HG02642 (cell line): ENCODE measurements at regions not wholly inside any gene's neighbourhood (a gene's known extent, or its start where the extent isn't known, plus 50 kb on each side); places are given as distances from the start of the nearest gene placed in this dataset.
"Not testable (repeated sequence)": the region's sequence is repeated elsewhere in the genome, so short reads cannot be mapped to it uniquely, and the experiment has no call there.

Experiments used
- ATAC-seq: cut with Tn5 transposase; IDR thresholded peaks from one replicate; pipeline ENCODE4 v1.9.1; 2021; ENCODE audit warnings: mild to moderate bottlenecking; ENCODE audit not compliant: unreplicated experiment, poor library complexity

- no peak for ATAC-seq
These were observed 55.1 kb upstream of the STARD13 start for GRCh38 chr13:33340631-33341030.

GRCh38 chr13:33341861-33342452, 56.4 kb upstream of the STARD13 start:
- ATAC-seq: no peak

- ATAC-seq: no peak
These were observed 60.3 kb upstream of the STARD13 start for GRCh38 chr13:33345842-33346241.

- ATAC-seq: no peak
These were observed 62.3 kb upstream of the STARD13 start for GRCh38 chr13:33347861-33348260.

- ATAC-seq: no peak
These were observed 62.8 kb upstream of the STARD13 start for GRCh38 chr13:33348366-33348765.

GRCh38 chr13:33349288-33349985, 63.9 kb upstream of the STARD13 start:
- no peak for ATAC-seq

GRCh38 chr13:33349986-33350826, 64.7 kb upstream of the STARD13 start:
- ATAC-seq: no peak

GRCh38 chr13:33351319-33351718, 65.8 kb upstream of the STARD13 start:
- no peak for ATAC-seq

GRCh38 chr13:33352041-33352440, 66.5 kb upstream of the STARD13 start:
- ATAC-seq: no peak

- no peak for ATAC-seq
These were observed 67.0 kb upstream of the STARD13 start for GRCh38 chr13:33352526-33352925.

- no peak for ATAC-seq
These were observed 67.7 kb upstream of the STARD13 start for GRCh38 chr13:33353210-33353609.

- no peak for ATAC-seq
These were observed 68.1 kb upstream of the STARD13 start for GRCh38 chr13:33353646-33354045.

GRCh38 chr13:33355201-33355895, 69.8 kb upstream of the STARD13 start:
- ATAC-seq: no peak

GRCh38 chr13:33358076-33358475, 72.5 kb upstream of the STARD13 start:
- ATAC-seq: not testable (repeated sequence)

GRCh38 chr13:33362986-33363727, 77.6 kb upstream of the STARD13 start:
- no peak for ATAC-seq

- ATAC-seq: no peak
These were observed 78.6 kb upstream of the STARD13 start for GRCh38 chr13:33364192-33364591.

GRCh38 chr13:33366469-33367062, 81.0 kb upstream of the STARD13 start:
- no peak for ATAC-seq

- no peak for ATAC-seq
These were observed 81.8 kb upstream of the STARD13 start for GRCh38 chr13:33367171-33367895.

- ATAC-seq: no peak
These were observed 82.4 kb upstream of the STARD13 start for GRCh38 chr13:33367926-33368325.
